Activated CD8-positive, alpha-beta memory T cell treated with anti-CD3 and anti-CD28 coated beads for 36 hours (primary cell): ENCODE measurements at regions not wholly inside any gene's neighbourhood (a gene's known extent, or its start where the extent isn't known, plus 50 kb on each side); places are given as distances from the start of the nearest gene placed in this dataset.
"Not testable (repeated sequence)": the region's sequence is repeated elsewhere in the genome, so short reads cannot be mapped to it uniquely, and the experiment has no call there.

Experiments used
- CTCF ChIA-PET: fragments of 350-600 bp; sonication (Branson Sonifier 250); formaldehyde crosslinking; loops from one replicate; lab custom pipeline; 2021; ENCODE audit warnings: antibody characterized with exemption; lab: Charles Lee
- POLR2A ChIA-PET: fragments of 350-600 bp; sonication (Branson Sonifier 250); formaldehyde crosslinking; loops from one replicate; lab custom pipeline; 2021; ENCODE audit warnings: antibody characterized with exemption; lab: Charles Lee

- POLR2A ChIA-PET: no interaction called here
- CTCF ChIA-PET: no interaction called here
These were observed 188.1 kb upstream of the SLC35B3 start for GRCh38 chr6:8623441-8623840.

- ChIA-PET CTCF (no interaction called here), POLR2A (no interaction called here)
These were observed 184.5 kb upstream of the SLC35B3 start for GRCh38 chr6:8619853-8620252.

- POLR2A ChIA-PET, CTCF ChIA-PET: not testable (repeated sequence)
These were observed 184.1 kb upstream of the SLC35B3 start for GRCh38 chr6:8619408-8619807.

- ChIA-PET POLR2A (no interaction called here), CTCF (no interaction called here)
These were observed 173.4 kb upstream of the SLC35B3 start for GRCh38 chr6:8608737-8609136.

GRCh38 chr6:8589941-8590729 lies 154.8 kb upstream of the SLC35B3 start:
- ChIA-PET CTCF (no interaction called here), POLR2A (no interaction called here)

- POLR2A ChIA-PET: no interaction called here
- CTCF ChIA-PET: no interaction called here
These were observed 152.8 kb upstream of the SLC35B3 start for GRCh38 chr6:8588176-8588575.

- ChIA-PET POLR2A (no interaction called here), CTCF (no interaction called here)
These were observed 147.9 kb upstream of the SLC35B3 start for GRCh38 chr6:8583291-8583690.

- POLR2A ChIA-PET: no interaction called here
- CTCF ChIA-PET: no interaction called here
These were observed 144.0 kb upstream of the SLC35B3 start for GRCh38 chr6:8579372-8579771.

- ChIA-PET CTCF (no interaction called here), POLR2A (no interaction called here)
These were observed 142.7 kb upstream of the SLC35B3 start for GRCh38 chr6:8578006-8578405.

GRCh38 chr6:8574749-8575468 lies 139.6 kb upstream of the SLC35B3 start:
- POLR2A ChIA-PET: no interaction called here
- CTCF ChIA-PET: no interaction called here

GRCh38 chr6:8574311-8574710 lies 139.0 kb upstream of the SLC35B3 start:
- ChIA-PET CTCF (no interaction called here), POLR2A (no interaction called here)

- ChIA-PET CTCF (no interaction called here), POLR2A (no interaction called here)
These were observed 135.0 kb upstream of the SLC35B3 start for GRCh38 chr6:8570256-8570920.

GRCh38 chr6:8562125-8562524 lies 126.8 kb upstream of the SLC35B3 start:
- ChIA-PET POLR2A (no interaction called here), CTCF (no interaction called here)

- POLR2A ChIA-PET: no interaction called here
These were observed 123.6 kb upstream of the SLC35B3 start for GRCh38 chr6:8558953-8559352.

GRCh38 chr6:8557014-8557748 lies 121.8 kb upstream of the SLC35B3 start:
- ChIA-PET POLR2A (no interaction called here), CTCF (no interaction called here)

More at GRCh38 chr6:8558953-8559352, 123.6 kb upstream of the SLC35B3 start:
- CTCF ChIA-PET: no interaction called here

- ChIA-PET POLR2A (no interaction called here), CTCF (no interaction called here)
These were observed 121.1 kb upstream of the SLC35B3 start for GRCh38 chr6:8556370-8557013.

GRCh38 chr6:8551993-8552392 lies 116.6 kb upstream of the SLC35B3 start:
- CTCF ChIA-PET: no interaction called here
- POLR2A ChIA-PET: no interaction called here

- POLR2A ChIA-PET: no interaction called here
- CTCF ChIA-PET: no interaction called here
These were observed 116.0 kb upstream of the SLC35B3 start for GRCh38 chr6:8551386-8551785.

- CTCF ChIA-PET: no interaction called here
- POLR2A ChIA-PET: no interaction called here
These were observed 113.9 kb upstream of the SLC35B3 start for GRCh38 chr6:8549074-8549790.
